GM19238 (cell line): ENCODE measurements at regions not wholly inside any gene's neighbourhood (a gene's known extent, or its start where the extent isn't known, plus 50 kb on each side); places are given as distances from the start of the nearest gene placed in this dataset.

ENCODE experiments used
- DNase-seq: peaks from one replicate; pipeline ENCODE4 v3.0.0; 2011; ENCODE audit warnings: low spot score; ENCODE audit not compliant: insufficient read length

DNA sequence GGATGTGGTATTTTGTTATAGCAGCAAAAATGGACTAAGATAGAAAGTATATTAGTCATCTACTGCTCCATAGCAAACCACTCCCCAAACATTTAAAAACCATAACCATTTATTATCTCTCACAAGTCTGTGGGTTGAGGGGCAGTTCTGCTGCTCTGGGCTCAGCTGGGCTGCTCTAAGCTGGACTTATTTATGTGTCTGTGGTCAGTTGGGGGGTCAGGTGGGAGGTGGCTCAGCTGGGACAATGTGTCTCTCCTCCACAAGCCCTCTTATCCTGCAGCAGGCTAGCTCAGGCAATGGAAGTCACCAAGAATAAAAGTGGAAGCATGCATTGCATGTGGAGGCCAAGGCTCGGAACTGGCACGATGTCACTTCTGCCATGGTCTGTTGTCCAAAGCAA, 226.1 kb upstream of the N4BP1 start:
- DNase-seq: no peak

DNA sequence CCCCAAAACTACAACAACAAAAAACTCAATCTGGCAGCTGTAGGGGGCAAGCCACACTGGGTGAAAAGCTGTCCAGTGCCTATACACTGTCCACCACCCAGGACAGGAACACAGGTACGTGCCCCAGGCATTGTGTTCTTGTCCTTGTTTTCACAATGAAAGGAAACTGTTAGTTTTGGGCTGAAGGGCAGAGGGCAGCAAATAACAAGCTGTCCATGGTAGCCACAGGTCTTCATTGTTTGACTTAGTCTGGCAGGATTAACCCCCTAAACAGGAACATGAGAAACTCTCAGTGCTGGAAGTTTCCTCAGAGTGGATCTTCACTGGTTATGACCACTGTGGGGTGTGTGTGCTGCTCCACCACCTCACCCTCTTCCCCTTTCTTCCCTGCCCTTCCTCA, 224.6 kb upstream of the N4BP1 start:
- no peak for DNase-seq

DNA sequence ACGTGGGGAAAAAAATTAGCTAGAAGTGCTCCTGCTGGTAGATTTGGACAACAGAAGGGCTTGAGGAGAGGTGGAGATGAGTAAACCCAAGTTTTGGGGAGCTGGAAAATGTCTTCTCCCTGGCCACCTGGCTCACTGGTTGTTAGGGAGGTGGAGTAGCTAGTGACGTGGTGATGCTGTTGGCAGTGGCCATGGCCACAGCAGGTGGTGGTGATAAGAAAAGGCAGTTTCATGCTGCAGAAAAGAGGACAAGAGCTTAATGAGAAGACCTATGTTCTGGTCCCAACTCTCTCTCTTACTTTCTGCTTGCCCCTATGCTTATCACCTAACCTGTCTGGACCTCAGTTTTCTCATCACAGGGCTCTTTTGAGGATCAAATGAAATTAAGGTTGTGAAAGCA, 223.5 kb upstream of the N4BP1 start:
- no peak for DNase-seq

DNA sequence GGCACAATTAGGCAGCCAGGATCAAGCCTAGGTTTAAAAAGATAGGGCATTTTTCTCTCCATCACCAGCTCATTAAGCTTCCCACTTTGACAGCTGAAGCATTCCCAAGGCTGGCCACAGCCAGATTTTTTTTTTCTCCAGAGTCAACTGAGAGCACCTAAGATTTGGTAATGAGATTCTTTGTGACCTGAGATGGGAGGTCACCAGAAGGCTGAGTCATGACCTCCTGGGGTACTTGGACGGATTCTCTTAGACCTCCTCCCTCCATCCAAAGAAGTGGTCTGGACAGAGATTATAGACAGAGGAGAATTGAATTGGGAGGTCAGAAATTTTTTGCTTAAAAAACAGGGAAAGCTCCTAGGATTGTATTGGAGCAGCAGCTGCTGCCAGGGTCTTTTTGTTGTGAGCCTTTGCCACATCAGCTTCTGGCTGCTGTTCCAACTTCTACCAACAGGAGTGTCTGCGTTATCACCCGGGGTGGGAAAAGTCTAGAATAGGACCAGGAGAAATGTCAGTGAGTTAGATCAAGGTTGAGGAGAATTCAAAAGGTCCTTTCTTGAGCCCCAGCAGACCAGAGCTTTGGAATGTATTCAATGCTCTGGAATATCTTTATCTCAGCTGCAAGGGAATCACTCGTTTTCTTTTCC, 221.2 kb upstream of the N4BP1 start:
- DNase-seq: no peak

DNA sequence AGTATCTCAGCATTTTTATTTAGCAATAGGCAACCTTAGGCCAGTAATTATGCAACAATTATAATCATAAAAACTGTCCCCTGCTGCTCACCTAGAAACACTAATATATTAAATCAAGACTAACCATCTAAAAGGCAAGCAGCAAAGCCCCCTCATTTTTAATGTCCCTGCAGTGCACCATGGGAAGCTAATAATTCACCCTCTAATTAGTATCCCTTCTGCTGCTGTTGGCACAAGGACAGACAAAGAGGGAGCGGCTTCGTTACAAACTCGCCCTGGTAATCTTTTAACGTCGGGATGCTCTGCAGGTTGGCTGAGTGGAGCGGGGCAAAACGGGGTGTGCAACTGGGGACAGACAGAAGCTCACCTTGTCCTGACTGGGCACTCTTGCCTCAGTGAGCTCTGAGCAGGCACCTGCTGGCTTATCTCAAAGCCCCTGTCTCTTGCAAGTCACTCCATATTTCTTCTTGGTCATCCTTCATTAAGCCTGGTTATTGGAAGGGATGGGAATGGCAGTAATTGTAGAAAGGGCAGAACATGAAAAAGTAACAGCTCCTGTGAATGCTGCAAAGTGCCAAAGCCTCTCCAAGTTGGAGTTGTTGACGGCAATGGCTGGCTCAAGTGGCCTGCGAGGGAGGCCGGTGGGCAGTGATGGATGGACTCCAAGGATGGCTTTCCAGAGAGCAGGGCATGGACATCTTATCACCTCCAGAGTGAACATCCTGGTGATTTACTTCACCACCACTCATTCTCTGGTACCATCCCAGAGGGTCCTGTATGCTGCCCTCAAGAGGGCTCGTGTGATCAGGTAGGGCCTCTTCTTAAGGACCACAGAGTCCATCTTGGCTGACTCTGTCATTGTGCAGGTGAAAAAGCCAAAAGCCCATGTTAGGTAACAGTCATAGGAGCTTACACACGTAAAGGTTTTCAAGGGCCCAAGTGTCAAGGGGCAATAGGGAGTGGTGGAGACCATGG, 219.6 kb upstream of the N4BP1 start:
- no peak for DNase-seq

DNA sequence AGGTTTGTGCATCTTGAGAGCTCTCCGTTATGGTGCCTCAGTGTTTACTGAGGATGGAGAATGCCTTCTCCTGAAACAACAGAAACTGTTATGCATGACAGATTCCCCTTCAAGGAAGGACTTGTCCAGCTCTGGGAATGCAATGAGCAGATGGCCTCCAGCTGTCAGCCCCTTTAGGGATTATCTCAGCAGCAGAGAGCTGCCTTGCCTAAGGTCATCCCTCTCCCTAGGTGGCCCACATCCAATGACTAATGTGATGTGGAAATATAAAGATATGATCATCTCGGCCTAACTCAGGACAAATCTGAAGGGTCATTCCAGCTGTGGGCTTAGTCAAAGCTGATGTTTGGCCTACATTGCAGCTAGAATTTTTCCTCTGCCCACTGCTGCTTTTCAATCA, 214.3 kb upstream of the N4BP1 start:
- no peak for DNase-seq

DNA sequence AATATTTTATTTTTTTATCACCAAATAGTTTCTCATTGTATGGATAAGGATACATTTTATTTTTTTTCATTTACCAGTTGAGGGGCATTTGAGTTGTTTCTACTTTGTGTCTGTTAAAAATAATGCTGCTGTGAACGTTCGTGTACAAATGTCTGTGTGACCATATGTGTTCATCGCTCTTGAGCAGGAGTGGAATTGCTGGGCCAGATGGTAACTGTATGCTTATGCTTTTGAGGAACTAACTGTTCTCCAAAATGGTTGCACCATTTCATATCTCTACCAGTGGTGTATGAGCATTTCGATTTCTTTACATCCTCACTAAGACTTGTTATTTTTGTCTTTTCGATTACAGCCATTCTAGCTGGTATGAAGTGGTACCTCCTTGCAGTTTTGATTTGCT, 212.5 kb upstream of the N4BP1 start:
- DNase-seq: no peak

DNA sequence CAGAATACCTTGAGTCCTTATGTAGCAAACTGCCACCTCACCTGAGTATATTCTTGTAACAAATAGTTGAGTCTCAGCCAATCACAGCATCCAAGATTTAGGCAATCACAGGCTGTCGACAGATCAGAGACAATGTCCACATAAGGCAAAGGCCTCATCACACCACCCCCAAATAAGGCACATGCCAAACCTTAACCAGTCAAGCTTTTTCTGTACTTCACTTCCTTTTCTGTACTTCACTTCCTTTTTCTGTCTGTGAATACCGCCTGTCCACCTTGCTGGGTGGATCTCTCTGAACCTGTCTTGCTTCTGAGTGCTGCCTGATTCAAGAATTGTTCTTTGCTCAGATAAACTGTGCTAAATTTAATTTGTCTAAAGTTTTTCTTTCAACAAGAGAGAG, 210.4 kb upstream of the N4BP1 start:
- DNase-seq: no peak

DNA sequence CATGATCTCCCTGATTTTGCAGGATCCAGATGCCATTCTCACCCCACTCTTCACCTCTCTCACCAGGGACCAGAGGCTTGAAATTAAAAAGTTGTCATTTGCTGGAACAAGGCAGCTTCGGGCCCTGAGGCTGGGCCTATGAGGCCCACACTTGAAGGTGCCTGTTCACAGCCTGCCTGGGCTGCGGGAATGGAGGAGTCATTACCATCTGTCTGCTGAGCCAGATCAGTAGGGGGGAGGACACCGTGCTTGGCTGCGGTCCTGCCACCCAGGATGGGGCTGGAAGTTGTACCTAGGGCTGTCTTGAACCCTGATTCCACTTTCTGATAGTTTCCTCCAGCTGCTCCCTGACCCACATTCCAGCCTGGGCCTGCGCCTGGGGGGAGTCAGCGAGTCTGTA, 208.3 kb upstream of the N4BP1 start:
- no peak for DNase-seq

DNA sequence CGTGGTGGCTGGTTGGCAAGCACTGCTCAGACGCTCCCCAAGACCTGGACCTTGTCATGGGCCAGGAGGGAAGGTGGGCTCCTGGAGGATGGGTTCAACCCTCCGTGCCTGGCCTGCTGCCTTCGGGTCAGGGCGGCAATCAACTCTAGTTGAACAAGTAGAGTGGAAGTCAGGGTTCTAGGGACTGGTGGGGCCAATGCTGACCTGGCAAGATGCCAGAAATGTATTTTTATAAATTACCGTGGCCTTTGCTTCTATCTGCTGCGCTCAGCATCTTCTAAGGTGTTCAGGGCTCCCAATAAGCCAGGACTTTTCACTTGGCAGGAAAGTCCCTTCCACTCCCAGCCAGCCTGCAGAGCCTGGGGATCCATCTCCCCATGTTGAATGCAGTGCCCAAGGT, 207.1 kb upstream of the N4BP1 start:
- DNase-seq: no peak

DNA sequence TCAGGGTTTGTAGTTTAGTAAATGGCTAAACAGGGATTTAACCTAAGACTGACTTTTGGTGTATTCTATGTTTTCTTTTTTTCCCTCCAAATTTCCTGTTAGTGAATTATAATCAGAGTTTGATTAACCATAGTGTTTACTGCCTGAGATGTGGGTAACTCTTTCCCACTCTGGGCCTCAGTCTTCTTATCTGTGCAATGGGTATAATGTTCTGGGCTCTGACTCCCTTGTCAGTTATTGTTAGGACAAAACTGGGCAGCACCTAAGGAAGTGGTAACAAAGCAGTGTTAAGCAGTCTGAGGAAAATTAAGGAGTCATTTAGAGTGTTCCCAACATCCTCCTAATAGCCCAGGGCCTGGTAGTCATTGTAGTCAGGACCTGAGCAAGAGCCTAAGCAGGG, 206.4 kb upstream of the N4BP1 start:
- DNase-seq: no peak

DNA sequence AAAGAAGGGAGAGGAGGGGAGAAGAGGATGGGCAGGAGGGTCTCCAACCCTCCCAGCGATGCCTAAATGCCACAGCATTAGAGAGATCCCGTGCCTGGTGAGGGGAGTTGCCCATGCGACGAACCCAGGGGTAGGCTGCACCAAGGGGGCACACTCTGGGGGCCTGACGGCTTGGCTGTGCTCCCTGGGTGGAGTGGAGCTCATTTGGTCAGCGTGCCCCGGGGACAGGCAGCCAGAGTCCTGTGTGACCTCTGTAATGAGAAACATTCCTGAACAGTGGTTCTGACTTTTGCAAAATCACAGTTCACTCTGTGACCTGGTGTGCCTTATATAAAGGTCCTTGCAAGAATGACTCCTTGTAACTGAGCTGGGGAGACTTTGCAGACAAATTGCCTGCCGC, 205.0 kb upstream of the N4BP1 start:
- no peak for DNase-seq

DNA sequence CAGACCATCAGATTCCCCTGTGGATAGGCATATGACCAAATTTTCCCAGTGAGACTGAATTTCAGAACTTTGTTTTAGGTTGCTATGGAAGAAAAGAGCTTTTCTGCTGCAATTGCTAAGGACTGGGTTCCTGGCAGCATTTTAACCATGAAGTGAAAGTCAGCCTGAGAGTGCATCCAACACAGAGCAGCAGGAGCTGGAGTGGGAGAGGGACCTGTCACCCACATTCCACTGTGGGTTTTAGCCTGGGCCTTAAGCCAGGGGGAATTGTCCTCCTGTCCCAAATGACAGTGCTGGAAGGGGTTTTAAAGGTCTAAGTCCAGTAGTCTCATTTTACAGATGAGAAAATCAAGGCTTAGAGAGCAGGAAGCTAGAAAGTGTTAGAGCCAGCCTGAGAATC, 203.5 kb upstream of the N4BP1 start:
- DNase-seq: no peak

DNA sequence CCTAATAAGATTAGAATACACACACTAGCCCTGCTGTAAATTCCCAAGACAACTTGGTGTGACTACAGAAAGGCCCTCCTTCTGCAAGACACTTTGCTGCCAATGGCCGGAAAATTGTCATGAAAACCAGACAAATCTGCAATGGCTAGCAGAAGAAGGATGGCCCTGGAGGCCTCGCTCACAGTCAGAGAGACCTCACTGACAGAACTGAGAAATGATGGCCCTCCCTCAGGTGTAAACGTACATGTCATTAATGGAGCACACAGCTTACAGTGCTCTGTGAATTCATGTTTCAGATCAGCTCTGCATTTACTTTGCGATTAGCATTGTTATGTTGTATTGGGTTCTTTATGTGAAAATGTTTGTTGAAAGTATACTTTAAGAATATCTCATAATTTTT, 202.9 kb upstream of the N4BP1 start:
- no peak for DNase-seq

DNA sequence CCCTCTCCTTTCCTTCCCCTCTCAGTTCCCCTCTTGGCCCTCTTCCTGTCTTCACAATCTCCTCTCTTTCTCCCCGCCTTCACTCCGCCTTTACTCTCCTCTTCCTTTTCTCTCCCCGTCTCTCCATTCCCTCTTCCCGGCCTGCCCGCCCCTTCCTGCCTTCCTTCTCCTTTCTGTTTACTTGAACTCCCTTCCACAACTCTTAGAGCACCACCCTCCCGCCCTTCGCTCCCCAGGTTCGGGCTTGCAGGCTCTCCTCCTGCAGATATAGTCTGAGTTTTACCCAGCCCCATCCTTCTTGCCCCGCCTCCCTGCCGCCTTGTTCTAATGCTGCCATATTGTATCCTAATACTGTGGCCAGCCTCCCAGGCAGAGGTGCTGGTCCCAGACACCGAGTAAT, 201.5 kb upstream of the N4BP1 start:
- no peak for DNase-seq

DNA sequence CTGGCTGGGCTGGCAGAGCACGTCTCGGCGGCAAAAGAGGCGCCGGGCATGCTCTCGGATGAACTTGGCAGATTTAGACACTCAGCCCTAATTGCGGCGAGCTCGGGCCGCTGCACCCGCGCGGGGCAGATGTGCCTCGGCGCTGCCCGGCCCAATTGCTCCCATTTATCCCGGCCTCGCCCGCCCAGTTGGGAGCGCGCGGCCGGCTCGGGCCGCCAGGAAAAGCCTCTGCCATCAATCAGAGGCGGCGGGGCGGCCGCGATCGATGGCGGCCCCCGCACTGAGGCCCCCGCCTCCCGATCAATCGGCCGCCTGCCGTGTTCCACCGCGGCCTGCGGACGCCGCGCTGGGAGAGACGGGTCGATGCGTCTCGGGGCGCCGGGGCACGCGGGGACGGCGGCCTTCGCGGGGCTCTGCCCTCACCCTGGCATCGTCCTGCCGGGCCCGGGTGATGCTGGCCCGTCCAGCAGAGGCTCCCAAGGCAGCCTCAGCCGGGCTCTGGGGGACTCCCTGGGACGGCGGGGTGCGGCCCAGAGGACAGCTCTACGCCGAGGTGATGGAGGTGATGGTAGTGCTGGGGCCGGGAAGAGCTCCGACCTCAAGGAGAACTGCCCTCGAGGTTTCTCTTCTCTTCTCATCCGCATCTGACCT, 200.9 kb upstream of the N4BP1 start:
- no peak for DNase-seq

DNA sequence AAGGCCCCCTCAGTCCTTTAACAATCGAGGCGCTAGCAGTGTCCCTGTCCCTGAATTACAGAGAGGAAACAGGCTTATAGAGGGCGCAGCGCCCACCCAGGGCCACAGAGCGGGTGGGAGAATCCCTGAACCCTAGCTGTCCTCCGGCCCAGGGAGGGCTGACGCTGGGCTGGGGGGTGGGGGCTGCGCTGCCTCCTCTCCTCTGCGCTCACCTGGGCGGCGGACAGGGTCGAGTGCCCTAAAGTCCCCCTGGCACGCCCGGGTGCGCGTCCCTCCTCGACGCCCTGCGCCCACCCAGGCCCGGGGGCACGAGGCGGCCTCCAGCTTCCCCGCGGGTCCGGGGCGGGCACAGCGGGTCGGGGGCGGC, 200.4 kb upstream of the N4BP1 start:
- DNase-seq: no peak

DNA sequence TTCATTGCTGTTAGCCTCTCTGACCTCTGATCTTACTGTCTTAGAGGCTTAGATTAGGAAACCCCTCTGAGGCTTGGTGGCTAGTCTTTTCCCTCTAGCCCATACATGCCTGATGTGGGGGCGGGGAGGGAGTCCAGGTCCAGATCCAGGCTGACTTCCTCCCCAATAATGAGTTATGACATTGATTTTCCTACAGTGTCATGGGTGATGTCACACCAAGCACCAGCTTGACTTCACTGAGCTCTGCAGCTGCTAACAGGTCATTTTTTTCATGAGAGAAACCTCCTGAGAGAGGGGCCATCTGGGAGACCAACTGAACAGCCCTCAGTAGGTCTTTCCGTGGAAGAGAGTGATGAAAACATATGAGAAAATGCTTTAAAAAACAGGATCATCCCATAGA, 180.2 kb upstream of the N4BP1 start:
- DNase-seq: no peak

DNA sequence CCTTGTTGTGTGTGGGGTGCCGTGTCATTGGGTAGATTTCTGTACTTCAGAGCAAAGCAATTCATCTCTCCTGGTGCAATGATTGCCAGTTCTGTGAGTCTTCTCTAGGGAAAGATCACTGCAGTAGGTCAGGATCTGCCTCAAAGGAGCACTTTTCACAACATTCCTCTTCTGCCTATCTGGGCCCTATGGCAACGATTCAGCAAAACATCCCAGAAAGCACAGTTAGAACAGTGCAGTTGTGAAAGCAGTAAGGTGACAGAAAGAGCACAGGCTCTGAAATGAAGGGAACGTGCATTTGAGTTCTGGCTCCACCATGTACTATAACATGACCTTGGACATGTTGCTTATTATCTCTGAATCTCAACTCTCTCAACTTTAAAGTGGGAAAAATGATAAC, 178.5 kb upstream of the N4BP1 start:
- no peak for DNase-seq

DNA sequence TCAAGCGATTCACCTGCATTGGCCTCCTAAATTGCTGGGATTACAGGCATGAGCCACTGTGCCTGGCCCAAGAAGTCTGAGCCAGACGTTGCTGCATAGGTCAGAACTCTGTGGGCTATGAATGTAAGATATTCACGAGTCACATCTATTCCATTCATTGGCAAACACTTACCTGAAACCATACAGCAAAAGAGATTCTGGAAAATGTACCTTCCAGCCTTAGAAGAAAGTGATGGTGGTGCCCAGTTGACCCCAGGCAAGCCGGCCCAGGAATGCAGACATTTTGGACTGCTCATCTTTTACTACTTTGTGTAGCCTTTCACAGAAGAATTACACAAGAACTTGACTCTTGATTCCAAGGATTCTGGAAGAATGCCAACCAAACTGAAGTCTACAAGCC, 135.6 kb upstream of the N4BP1 start:
- DNase-seq: no peak

DNA sequence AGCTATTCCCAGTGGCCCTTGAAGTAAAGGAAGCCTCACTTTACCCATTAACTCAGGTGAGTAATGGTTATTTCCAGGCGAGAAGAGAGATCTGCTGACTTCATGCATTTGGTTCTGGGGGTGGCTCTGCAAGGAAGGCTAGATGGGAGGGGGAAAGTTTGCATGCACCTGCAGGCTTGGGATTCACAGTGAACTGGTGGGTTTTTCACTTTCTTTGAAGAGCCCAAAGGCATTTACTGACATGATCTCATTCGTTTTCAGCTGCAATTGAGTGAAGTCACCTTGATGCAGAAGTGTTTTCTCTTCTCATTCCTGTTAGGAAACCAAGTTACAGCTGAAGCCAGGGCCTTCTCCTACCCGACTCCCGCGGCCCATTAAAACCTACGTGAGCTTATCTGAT, 131.0 kb upstream of the N4BP1 start:
- no peak for DNase-seq

DNA sequence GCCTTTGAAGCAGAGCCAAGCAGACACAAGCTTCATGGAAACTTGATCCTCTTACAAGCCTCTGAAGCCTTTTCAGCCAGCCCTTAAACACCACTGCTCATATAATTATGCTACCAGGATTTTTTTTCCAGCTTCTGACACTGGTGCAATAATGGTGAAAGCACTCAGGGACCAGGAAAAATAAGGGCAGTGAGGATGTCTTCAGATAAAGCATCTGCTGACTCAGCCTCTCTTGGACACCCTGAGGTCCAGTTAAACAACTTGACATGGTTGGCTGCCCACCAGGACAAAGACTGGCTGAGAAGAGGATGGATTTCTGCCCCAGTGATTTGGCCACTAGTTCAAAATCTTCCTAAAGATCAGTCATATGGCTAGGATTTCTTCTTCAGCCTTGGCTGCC, 124.2 kb upstream of the N4BP1 start:
- no peak for DNase-seq

DNA sequence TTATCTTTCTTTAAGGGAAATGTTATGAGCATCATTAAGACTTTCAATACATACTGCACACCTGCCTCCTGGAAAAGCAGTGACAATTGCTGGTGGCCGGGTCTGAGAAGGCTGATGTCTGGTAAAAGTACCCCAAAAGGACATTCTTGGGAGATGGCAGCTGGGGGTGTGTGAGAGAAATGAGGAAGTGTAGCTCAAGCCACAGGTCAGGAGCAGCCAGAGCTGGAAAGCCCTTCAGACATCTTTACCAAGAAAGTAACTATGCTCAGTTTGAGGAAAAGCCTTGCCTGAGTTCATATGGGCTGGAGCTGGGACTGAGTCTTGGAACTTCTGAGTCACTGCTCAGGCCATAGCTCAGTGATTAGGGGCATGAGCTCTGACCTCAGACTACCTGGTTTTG, 94.7 kb upstream of the N4BP1 start:
- DNase-seq: no peak
